SU-DHL-6 (cell line): ENCODE measurements at regions not wholly inside any gene's neighbourhood (a gene's known extent, or its start where the extent isn't known, plus 50 kb on each side); places are given as distances from the start of the nearest gene placed in this dataset.
"Not testable (repeated sequence)": the region's sequence is repeated elsewhere in the genome, so short reads cannot be mapped to it uniquely, and the experiment has no call there.

Experiments
- CTCF ChIP-seq: fragments of 200-600 bp; sonication (generic); IDR thresholded peaks from one replicate; pipeline ENCODE4 v1.5.1; 2017; ENCODE audit warnings: antibody characterized with exemption, mild to moderate bottlenecking, low read length, moderate library complexity; ENCODE audit not compliant: insufficient read depth, poor library complexity, severe bottlenecking
- EZH2phosphoT487 ChIP-seq: fragments of 200-600 bp; sonication (generic), shearing (Covaris generic); conservative IDR thresholded peaks from 2 replicates; pipeline ENCODE4 v1.6.1; 2018; ENCODE audit warnings: mild to moderate bottlenecking, antibody characterized with exemption, low read length, moderate library complexity, mixed read lengths

GRCh38 chr6:167421944-167422343, 97.1 kb downstream of the TTLL2 start:
- TF ChIP-seq CTCF, EZH2phosphoT487: not testable (repeated sequence)
